ENCODE measurements at regions not wholly inside any gene's neighbourhood (a gene's known extent, or its start where the extent isn't known, plus 50 kb on each side); places are given as distances from the start of the nearest gene placed in this dataset.
"Not testable (repeated sequence)": the region's sequence is repeated elsewhere in the genome, so short reads cannot be mapped to it uniquely, and the experiment has no call there.

DNA sequence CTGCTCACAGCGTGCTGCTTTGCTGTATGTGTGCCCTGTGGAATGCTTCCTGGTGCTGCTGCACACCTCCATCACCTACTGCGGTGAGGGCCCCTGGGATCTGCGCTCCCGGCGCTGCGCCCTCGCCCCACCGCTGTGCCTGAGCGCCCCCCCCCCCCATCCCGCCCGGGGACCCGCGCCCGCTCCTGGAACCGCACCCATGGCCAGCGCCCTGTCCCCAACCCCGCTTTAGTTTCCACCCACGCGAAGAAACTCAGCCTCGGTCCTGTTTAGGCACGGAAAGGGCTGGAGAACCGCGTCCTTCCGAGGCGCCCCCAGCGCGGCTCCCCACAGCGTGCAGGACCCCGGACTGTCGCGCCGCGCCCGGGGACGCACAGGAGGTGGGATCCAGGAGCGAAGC lies 265.5 kb downstream of the POTEB3 start:
- DNase-seq: not testable (repeated sequence)

DNA sequence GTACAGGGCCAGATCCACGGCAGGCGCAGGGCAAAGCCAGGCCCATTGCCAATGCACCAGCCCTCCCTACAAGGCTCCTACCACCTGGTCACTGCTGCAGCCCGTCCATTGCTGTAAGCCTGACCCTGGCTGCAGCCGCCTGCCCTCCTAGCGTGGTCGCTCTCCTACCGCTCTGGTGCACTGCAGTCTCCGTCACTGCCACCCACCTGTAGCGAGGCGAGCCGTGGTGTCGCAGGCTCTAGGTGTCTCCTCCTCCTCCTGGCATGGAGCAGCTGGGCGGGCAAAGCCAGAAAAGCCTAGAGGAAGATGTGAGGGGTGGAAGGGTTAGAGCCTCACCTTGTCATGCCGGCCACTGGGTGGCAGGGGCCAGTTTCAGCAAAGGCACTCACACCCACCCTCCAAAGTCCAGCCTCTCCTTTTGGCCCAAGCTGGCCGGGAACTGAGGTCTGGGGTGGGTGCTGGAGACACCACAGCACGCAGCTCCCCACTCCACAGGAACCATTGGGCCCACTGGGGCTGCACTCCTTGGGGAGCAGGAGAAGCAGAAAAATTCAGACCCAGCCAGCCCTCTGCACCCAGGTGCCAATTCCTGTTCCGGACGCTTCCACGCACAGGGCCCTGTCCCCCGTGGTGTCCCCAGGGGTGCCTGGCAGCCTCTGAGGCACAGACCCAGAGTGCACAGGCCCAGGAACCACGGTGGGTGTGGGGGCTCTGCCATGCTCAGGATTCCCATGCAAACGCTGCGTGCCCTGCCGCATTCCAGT lies 285.3 kb upstream of the POTEB2 start:
- DNase-seq: not testable (repeated sequence)

DNA sequence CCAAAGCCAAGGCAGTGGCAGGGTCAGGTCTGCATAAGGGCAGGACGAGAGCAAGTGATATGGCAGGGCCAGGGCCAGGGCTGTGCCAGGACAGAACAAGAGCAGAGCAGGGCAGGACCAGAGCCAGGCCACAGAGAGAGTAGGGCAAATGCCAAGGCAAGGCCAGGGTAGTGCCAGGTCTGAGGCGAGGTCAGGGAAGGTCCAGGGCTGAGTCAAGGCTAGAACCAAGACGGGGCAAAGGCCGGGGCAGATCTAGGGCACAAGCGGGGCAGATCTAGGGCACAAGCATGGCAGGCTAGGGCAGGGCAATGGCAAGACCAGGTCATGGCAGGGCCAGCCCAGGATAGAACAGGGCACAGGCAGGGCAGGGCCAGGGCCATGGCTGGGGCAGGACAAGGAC lies 282.0 kb upstream of the POTEB2 start:
- DNase-seq: not testable (repeated sequence)

DNA sequence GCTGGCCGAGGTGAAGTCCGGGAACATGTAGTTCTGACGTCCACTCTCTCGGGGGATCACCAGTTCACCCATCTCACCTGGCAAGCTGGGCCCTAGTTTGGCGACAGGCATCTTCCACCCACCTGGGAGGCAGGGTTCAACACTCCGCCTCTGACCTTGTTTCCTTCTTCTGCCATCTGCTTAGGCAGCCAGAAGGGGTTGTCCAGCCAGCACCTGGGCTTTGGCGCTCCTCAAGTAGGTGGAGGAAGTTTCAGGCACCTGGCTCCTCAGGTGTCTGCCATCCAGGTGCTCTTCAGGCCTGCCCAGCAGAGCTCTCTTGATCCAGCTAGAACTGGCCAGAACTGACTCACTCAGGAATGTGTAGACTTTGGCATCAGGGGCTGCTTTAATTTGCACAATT lies 267.8 kb upstream of the POTEB2 start:
- not testable (repeated sequence) for DNase-seq

DNA sequence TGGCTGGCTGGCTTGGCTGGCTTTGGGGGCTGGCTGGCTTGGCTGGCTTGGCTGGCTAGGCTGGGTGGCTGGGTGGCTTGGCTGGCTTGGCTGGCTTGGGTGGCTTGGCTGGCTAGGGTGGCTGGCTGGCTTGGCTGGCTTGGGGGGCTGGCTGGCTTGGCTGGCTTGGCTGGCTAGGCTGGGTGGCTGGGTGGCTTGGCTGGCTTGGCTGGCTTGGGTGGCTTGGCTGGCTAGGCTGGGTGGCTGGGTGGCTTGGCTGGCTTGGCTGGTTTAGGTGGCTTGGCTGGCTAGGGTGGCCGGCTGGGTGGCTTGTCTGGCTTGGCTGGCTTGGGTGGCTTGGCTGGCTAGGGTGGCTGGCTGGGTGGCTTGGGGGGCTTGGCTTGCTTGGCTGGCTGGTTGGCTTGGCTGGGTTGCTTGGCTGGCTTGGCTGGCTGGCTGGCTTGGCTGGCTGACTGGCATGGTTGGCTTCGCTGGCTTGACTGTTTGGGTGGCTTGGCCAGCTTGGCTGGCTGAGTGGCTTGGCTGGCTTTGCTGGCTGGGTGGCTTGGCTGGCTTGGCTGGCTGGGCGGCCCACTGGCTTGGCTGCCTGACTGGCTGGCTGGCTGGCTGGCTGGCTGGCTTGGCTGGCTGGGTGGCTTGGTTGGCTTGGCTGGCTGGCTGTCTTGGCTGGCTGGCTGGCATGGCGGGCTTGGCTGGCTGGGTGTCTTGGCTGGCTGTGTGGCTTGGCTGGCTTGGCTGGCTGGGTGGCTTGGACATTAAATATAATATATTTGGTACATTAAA lies 246.3 kb upstream of the POTEB2 start:
- DNase-seq: not testable (repeated sequence)

DNA sequence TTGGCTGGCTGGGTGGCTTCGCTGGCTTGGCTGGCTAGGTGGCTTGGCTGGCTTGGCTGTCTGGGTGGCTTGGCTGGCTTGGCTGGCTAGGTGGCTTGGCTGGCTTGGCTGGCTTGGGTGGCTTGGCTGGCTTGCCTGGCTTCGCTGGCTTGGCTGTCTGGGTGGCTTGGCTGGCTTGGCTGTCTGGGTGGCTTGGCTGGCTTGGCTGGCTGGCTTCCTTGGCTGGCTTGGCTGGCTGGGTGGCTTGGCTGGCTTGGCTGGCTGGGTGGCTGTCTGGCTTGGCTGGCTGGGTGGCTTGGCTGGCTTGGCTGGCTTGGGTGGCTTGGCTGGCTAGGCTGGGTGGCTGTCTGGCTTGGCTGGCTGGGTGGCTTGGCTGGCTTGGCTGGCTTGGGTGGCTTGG lies 245.7 kb upstream of the POTEB2 start:
- not testable (repeated sequence) for DNase-seq

DNA sequence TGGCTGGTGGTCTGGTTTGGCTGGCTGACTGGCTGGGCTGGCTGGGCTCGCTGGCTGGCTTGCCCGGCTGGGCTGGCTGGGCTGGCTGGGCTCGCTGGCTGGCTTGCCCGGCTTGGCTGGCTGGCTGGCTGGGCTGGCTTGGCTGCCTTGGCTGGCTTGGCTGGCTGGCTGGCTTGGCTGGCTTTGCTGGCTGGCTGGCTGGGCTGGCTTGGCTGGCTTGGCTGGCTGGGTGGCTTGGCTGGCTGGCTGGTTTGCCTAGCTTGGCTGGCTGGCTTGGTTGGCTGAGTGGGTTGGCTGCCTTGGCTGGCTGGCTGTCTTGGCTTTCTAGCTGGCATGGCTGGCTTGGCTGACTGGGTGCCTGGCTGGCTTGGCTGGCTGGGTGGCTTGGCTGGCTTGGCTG lies 245.1 kb upstream of the POTEB2 start:
- not testable (repeated sequence) for DNase-seq

DNA sequence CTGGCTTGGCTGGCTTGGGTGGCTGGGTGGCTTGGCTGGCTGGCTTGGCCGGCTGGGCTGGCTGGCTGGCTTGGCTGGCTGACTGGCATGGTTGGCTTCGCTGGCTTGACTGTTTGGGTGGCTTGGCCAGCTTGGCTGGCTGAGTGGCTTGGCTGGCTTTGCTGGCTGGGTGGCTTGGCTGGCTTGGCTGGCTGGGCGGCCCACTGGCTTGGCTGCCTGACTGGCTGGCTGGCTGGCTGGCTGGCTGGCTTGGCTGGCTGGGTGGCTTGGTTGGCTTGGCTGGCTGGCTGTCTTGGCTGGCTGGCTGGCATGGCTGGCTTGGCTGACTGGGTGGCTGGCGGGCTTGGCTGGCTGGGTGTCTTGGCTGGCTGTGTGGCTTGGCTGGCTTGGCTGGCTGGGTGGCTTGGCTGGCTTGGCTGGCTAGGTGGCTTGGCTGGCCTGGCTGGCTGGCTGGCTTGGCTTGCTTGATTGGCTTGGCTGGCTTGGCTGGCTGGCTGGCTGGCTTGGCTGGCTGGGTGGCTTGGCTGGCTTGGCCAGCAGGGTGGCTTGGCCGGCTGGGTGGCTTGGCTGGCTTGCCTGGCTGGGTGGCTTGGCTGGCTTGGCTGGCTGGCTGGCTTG lies 244.2 kb upstream of the POTEB2 start:
- DNase-seq: not testable (repeated sequence)

DNA sequence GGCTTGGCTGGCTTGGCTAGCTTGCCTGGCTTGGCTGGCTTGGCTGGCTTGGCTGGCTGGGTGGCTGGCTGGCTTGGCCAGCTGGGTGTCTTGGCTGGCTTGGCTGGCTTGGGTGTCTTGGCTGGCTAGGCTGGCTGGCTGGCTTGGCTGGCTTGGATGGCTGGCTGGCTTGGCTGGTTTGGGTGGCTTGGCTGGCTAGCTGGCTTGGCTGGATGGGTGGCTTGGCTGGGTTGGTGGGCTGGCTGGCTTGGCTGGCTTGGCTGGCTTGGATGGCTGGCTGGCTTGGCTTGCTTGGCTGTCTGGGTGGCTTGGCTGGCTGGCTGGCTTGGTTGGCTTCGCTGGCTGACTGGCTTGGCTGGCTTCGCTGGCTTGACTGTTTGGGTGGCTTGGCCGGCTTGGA lies 242.3 kb upstream of the POTEB2 start:
- not testable (repeated sequence) for DNase-seq

DNA sequence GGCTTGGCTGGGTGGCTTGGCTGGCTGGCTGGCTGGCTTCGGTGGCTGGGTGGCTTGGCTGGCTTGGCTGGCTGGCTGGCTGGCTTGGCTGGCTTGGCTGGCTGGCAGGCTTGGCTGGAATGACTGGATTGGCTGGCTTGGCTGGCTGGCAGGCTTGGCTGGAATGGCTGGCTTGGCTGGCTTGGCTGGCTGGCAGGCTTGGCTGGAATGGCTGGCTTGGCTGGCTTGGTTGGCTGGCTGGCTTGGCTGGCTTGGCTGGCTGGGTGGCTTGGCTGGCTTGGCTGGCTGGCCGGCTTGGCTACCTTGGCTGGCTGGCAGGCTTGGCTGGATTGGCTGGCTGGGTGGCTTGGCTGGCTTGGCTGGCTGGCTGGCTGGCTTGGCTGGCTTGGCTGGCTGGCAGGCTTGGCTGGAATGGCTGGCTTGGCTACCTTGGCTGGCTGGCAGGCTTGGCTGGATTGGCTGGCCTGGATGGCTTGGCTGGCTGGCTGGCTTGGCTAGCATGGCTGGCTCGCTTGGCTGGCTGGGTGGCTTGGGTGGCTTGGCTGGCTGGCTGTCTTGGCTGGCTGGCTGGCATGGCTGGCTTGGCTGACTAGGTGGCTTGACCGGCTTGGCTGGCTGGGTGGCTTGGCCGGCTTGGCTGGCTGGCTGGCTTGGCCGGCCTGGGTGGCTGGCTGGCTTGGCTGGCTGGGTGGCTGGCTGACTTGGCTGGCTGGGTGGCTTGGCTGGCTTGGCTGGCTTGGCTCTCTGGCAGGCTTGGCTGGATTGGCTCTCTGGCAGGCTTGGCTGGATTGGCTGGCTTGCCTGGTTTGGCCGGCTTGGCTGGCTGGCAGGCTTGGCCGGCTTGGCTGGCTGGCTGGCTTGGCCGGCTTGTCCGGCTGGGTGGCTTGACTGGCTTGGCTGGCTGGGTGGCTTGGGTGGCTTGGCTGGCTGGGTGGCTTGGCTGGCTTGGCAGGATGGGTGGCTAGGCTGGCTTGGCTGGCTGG lies 241.6 kb upstream of the POTEB2 start:
- not testable (repeated sequence) for DNase-seq

DNA sequence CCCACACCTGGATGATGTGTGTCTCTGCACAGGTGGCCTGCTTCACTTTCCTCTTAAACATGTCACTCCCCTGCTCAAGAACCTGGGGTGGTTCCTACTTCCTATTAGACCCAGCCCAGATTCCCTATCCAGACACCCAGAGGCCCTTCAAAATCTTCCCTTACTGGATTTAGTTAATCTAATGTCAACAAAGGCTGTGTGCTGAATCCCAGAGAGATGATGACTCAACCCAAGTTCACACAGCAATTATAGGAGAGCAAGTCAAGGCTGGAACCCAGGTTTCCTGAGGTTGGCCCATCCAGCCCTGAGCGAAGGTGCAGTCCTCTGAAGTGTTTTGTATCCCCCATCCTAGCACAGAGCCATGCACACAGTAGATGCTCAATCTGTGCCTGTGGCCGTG lies 230.5 kb upstream of the POTEB2 start:
- not testable (repeated sequence) for DNase-seq

DNA sequence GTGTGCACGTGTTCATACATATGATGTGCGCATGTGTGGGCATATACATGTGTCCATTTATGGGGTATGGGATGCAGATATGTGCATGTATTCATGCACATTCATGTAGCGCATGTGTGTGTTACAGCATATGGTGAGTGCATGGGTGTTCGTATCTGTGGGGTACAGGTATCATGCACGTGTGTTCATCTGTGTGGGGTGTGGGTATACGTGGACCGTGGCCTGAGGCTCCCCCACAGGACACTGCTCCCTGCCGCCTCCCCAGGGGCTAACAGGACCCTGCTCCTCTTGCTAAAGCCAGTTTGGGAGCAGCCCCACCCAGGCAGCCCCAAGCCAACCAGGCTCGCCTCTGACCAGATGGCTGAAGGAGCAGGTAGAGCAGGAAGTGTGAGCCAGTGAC lies 213.4 kb upstream of the POTEB2 start:
- not testable (repeated sequence) for DNase-seq

DNA sequence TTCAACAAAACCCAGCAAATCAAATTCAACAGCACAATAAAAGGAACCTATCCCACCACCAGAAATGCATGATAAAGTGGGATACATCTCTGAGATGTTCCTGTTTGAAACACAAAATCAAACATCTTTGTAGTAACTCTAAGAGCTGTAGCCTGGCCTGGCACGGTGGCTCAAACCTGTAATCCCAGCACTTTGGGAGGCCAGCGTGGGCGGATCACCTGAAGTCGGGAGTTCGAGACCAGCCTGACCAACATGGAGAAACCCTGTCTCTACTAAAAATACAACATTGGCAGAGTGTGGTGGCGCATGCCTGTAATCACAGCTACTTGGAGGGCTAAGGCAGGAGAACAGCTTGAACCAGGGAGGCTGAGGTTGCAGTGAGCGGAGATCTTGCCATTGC lies 202.8 kb upstream of the POTEB2 start:
- DNase-seq: not testable (repeated sequence)

DNA sequence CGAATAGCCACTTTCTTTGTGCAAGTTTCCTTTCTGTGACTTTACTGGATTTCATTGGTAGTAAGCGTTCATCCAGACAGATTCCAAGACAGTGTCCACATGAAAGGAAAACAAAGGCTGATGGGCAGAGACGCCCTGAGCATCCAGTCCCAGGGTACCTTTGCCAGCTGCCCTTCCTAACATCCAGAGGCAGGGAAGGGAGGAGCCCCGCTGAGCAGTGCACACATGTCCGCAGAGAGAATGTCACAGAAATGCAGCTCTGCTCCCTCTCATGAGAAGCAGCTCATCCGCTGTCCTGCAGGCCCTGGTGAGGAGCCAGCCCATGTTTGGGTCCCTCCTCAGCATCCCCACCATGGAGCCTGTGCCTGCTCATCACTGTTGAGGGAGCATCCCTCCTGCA lies 197.4 kb upstream of the POTEB2 start:
- not testable (repeated sequence) for DNase-seq

DNA sequence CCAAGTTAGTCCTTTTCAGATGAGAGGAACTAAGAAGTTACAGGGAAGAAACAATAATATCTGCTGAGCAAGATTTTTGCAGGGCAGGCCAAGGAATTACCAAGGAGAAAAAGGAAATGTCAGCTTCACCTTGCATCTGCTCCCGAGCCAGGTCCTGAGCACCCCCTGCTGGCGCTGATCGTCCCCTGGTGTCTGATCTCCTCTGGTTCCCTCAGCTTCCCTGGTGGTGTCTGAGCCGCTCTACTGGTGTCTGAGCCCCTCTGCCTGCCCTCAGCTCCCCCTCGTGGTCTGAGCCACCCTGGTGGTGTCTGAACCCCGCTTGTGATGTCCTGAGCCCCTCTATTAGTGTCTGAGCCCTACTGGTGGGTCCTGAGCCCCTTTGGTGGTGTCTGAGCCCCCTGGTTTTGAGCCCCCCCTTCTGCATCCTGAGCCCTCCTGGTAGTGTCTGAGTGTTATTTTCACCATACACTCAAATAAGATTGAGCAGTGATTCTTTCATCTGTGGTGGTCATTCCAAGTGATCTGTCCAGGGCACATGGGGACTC lies 196.6 kb upstream of the POTEB2 start:
- DNase-seq: not testable (repeated sequence)

DNA sequence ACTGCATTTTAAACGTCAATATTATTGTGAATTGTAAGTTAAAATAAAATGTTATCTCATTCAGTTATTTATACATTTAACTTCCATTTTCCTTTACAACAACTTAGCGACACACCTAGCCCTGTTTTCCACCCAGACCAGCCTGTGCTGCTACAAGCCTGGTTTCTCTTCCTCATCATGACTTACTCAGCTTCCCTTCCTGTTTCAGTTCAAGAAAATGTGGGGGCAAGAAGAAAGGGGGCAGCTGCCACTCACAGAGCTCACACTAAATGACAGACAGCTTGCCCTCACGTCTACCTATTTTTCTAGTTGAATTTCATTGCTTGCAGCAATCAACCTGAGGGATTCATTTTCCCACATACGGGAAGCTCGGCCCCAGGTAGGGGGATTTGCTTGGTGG lies 185.8 kb upstream of the POTEB2 start:
- DNase-seq: not testable (repeated sequence)

DNA sequence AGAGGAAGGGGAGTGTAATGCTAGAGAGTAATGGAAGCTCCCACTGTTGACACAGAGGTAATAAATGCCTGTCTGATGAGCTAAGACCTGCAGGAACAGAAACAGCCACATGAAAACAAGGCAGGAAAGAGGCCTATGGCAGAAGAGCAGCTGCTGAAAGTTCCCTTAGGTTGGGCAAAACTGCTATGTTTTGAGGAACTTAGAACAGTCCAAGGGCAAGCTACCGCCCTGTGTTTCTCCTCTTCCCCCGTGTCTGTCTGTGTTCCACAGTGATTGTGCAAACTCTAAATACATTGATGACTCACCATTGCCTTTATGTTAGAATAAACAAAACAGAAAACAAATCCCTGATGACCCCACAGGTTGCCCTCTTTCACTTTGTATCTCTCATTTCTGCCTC lies 165.6 kb upstream of the POTEB2 start:
- not testable (repeated sequence) for DNase-seq

DNA sequence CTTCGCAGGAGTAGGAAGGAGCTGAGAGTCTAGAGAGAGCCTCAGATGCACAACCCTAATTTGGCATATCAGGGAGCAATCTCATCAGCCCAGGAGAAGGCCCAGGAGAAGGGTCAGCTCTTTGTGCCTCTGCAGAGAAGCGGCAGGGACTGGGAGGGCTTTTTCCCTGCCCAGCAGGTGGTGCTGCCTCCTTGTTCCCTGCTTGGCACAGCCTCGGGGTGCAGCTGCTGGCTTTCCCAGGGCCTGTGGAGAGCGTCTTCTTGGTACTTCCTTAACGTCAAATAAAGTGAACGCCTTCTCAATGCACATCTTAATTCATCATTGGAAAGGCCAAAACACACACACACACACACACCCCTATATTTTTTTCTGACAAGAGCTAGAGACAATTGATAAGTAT lies 162.9 kb upstream of the POTEB2 start:
- DNase-seq: not testable (repeated sequence)

DNA sequence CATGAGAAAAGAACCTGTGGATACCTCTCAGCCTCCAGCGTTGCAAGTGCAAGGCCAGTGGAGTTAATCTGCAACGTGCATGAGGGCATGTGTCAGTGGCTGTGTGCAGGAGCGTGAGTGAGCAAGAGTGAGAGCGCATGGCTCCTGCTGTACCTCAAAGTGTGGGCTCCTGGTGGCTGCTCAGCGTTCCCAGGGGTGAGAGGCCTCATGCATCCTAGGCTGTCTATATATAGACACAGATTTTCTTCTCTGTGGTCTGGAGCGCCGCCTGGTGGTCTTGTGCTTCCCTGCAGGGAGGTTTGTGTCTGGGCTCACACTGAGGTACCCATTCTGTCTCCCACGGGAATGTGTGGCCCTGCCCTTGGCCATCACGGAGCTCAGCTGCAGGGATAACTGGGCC lies 161.8 kb upstream of the POTEB2 start:
- peak; percentile 3 for DNase-seq

DNA sequence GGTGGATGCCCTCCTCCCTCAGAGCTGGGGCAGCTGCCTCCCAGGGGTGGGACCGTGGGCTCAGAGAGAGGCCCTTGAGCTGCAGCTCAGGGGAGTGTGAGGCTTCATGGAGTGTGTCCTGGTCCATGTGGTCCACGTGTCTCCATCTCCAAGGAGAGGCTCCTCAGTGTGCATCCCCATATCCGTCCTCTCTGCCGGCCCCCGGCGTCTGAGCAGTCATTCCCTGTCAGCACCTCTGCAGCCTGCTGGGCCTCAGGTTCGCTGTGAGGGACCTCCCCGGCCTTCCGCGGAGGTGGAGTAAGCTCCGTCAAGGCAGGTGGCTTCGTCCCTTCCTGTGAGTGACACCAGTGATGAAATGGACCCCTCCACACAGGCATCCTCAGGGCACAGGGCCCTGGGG lies 160.7 kb upstream of the POTEB2 start:
- DNase-seq: not testable (repeated sequence)

DNA sequence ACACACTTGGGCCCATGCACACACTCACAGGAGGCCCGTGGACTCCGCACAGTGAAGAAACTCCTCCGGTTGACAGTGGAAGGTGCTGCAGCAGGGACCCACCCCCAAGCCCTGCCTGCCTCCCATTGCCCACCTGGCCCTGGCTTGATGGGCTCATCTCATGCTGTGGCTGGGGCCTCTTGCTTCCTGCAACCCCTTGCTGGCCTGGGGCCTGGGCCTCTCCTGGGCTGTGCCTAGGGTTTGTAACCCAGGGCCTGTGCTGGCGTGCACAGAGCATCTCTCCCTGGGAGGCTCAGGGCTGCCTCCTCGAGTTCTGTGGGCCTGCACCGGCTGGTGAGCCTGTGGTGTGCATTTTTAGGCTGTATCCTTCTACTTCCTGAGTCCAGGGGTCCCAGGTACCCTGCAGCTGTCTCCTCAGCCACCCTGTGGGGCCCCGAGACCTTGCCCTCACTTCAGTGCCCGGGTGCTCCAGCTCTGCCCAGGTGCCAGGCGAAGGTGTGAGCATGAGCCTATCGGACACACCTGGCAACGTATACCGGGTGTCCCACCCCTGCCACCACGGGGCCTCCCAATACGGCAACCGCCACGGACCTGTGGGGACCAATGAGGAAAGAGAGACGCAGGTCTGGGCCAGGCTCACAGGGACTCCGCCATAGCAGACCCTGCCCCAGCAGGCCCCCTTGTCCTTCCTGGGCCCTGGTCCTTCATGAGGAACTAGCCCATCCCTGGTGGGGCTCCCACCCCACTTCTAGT lies 158.3 kb upstream of the POTEB2 start:
- DNase-seq: not testable (repeated sequence)

Data from activated CD4-positive, alpha-beta T cell treated with anti-CD3 and anti-CD28 coated beads for 48 hours (primary cell).